LNCaP clone FGC (cell line): ENCODE measurements at regions not wholly inside any gene's neighbourhood (a gene's known extent, or its start where the extent isn't known, plus 50 kb on each side); places are given as distances from the start of the nearest gene placed in this dataset.

ENCODE experiments used
- DNase-seq: peaks from one replicate; pipeline ENCODE4 v3.0.0-alpha.2; 2011; ENCODE audit warnings: low read depth
- H3K4me3 ChIP-seq: 2 replicates; pipeline ENCODE4 v1.5.1; 2011; ENCODE audit warnings: mild to moderate bottlenecking, low read depth, low read length, control low read depth
- TF ChIP-seq, protein P1 (sequence below): IDR thresholded peaks from 2 replicates; pipeline ENCODE4 v1.5.1; 2012; ENCODE audit warnings: mild to moderate bottlenecking; ENCODE audit not compliant: control insufficient read depth, insufficient read depth; ENCODE audit errors: extremely low read depth

DNA sequence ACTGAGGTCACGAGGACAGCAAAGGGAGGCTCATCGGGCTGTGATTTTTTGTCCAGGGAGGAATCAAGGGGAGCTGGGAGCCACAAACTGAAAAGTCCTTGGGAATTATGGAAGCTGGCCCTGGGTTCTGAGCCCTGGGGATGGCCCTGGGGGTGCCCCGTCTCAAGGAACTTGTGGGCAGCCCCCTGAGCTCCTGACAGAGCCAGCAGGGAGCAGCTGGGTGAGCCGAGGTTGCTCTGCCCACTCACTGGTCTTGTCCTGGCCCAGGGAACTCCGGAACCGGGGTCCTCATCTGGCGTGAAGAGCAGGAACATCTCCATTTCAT, 61.3 kb upstream of the HDAC4 start:
- DNase-seq, result no peak
- TF ChIP-seq, protein P1, sequence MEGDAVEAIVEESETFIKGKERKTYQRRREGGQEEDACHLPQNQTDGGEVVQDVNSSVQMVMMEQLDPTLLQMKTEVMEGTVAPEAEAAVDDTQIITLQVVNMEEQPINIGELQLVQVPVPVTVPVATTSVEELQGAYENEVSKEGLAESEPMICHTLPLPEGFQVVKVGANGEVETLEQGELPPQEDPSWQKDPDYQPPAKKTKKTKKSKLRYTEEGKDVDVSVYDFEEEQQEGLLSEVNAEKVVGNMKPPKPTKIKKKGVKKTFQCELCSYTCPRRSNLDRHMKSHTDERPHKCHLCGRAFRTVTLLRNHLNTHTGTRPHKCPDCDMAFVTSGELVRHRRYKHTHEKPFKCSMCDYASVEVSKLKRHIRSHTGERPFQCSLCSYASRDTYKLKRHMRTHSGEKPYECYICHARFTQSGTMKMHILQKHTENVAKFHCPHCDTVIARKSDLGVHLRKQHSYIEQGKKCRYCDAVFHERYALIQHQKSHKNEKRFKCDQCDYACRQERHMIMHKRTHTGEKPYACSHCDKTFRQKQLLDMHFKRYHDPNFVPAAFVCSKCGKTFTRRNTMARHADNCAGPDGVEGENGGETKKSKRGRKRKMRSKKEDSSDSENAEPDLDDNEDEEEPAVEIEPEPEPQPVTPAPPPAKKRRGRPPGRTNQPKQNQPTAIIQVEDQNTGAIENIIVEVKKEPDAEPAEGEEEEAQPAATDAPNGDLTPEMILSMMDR, result no peak
- no peak overlapping the region for H3K4me3 ChIP-seq

DNA sequence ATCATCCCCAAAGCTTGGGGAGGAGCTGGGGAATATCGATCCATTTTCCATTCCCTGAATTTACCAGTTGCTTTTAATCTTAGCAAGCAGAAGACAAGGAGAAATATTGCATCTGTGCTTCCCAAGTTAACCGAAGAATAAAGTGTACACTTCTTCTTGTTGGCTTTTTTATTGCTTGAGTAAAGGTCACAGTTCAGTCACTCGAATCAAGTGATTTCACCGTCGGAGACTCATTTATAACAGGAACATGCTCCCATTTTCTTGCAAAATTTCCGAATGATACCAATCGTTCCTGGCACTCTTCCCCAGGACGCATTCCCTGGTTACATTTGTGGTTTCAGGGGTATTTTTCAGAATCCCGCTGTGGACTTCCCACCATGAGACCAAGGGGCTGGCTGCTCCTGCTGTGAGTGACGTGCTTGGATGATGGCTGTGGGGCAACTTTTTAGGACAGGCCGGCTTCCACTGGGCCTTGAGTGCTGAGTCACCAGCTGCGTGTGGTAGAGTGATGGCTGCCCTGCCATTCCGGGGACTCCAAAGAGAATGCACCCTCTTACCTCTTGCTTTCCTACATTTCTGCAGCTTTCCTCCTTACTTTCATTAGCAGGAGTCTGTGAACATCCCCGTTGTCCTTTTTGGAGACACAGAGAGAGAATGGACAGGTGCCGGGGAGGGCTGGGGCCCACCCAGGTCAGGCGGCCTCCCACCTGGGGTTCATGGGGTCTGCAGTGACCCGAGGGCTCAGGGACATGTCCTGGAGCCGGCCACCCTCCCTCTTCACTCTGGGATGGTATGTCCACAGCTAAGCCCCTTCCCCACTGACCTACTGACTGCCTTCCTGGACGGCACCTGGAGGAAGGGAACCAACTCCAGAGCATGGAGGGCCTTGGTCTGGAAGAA, 60.7 kb upstream of the HDAC4 start:
- TF ChIP-seq, protein P1, result no peak
- DNase-seq, result no peak
- H3K4me3 ChIP-seq, result no peak overlapping the region

DNA sequence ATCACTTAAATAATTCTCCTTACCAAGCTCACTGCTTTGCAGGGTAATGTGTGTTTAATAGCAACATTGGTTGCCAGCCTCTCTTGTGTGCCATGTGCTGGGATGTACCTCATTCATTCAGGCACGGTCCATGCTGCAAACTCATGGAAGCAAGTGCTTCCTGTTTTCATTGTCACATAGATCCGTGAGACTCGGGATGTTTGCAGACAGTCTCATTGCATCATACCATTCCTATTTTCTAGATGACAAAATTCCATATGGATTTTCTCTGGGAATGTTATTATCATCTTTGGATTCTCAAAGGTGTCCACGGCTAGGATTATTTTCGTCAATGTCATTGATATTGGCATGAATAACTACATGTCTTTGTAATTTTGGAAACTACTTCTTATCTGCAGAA, 60.0 kb upstream of the HDAC4 start:
- TF ChIP-seq, protein P1, result no peak
- no peak overlapping the region for H3K4me3 ChIP-seq
- no peak for DNase-seq

DNA sequence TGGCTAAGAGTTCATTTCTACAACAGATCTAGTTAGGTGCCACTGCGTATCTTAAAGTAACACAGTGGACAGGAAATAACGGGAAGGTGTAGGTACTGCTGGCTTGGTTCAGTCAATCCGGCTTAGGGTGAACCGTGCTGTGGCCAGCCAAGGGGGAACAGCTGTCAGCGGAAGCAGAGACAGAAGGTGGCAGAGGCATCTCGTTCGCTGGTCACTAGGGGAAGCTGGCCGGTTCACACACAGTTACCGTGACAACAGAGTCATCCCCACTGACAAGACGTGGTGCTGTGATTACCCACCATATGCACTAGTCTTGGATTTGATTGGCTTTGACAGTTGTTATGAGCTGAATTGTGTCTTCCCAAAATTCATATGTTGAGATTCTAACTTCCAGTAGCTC, 58.8 kb upstream of the HDAC4 start:
- no peak overlapping the region for H3K4me3 ChIP-seq
- no peak for DNase-seq
- TF ChIP-seq, protein P1, result no peak

GRCh38 chr2:239459056-239459455, 58.2 kb upstream of the HDAC4 start:
- H3K4me3 ChIP-seq, result no peak overlapping the region
- no peak for DNase-seq
- TF ChIP-seq, protein P1, result no peak

DNA sequence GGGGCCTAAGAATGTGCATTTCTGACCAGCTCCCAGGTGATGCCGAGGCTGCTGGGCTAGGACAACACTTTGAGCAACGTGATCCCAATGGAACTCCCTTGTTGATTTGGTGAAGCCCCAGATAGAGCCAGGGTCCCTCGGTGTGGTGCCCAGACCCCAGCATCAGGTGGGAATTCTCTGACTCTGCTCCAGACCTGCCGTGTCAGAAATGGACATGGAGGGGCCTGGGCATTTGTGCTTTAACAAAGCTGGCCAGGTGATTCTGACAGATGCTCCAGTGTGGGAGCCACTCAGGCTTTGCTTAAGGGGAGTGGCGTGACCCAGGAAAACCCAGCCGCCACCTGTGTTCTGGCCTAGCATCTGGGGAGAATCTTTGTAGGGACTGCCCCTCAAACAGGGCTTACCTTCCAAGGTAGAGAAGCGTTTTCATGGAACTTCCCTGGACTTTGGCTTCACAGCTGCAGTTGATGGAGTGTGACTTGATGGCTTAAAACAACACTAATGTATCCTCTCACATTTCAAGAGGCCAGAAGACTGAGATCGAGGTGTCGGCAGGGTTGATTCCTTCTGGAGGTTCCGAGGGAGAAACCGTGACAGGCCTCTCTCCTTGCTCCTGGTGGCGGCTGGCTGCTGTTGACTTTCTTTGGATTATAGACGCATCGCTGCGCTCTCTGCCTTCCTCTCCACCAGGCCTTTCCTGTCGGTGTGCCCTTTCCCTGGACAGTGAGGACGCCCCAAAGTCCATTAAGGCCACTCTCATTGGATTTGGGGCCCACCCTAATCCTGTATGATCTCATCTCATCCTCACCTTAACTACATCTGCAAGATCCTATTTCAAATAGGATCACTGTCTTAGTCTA, 57.0 kb upstream of the HDAC4 start:
- no peak overlapping the region for H3K4me3 ChIP-seq
- TF ChIP-seq, protein P1, result no peak
- no peak for DNase-seq

- no peak for DNase-seq
- H3K4me3 ChIP-seq, result no peak overlapping the region
- TF ChIP-seq, protein P1, result no peak
These were observed 56.1 kb upstream of the HDAC4 start for GRCh38 chr2:239456940-239457339.
